Thyroid gland (tissue), 4 donors: ENCODE measurements at regions not wholly inside any gene's neighbourhood (a gene's known extent, or its start where the extent isn't known, plus 50 kb on each side); places are given as distances from the start of the nearest gene placed in this dataset.

Experiments
- CTCF ChIP-seq, 6 experiments: fragments of 200-600 bp in 3 of 6; fragments of 450-650 bp in 3 of 6; sonication (generic) in 3 of 6; IDR thresholded peaks; one replicate each; pipeline ENCODE4 v1.5.1; 2016 to 2019; ENCODE audit warnings: antibody characterized with exemption in 6 of 6, mild to moderate bottlenecking in 2 of 6, inconsistent platforms in 1 of 6, moderate library complexity in 1 of 6
- POLR2A ChIP-seq, 2 donors: fragments of 450-650 bp; IDR thresholded peaks; one replicate each; pipeline ENCODE4 v1.6.1; 2017; ENCODE audit warnings: antibody characterized with exemption in 2 of 2, mild to moderate bottlenecking in 2 of 2, moderate library complexity in 1 of 2

DNA sequence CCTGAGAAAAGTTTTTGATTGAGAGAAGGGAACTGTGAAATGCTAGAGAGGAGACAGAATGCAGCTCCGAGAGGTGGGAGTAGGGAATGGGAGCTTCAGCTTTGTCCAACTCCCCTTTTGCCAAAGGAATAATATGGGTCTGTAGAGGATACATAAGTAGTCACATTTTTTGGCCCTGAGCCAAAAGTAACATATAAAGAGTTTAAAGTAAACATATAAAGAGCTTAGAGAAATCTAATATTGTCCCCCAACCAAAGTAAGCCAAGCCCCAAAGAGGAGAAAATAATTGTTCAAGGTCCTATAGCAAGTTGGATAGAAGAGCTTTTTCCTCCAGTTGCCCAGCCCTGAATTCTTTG is 215.1 kb downstream of the TMEM114 start:
- TF ChIP-seq CTCF (IDR thresholded peaks at IDR 0.05) (no peak), POLR2A (IDR thresholded peaks at IDR 0.05) (no peak)
